Breast epithelium (tissue), 4 donors: ENCODE measurements at regions not wholly inside any gene's neighbourhood (a gene's known extent, or its start where the extent isn't known, plus 50 kb on each side); places are given as distances from the start of the nearest gene placed in this dataset.
"Not testable (repeated sequence)": the region's sequence is repeated elsewhere in the genome, so short reads cannot be mapped to it uniquely, and the experiment has no call there.

ENCODE experiments used
- DNase-seq, 2 donors: peaks; one replicate each; pipeline ENCODE4 v3.0.0-alpha.2; 2019; ENCODE audit warnings: low spot score in 2 of 2
- H3K27ac ChIP-seq, 2 donors: fragments of 200-600 bp; sonication (generic) in 1 of 2; one replicate each; pipeline ENCODE4 v1.5.1; 2016 to 2019; ENCODE audit warnings: mild to moderate bottlenecking in 1 of 2
- H3K27me3 ChIP-seq, 2 donors: fragments of 200-600 bp; sonication (generic) in 1 of 2; one replicate each; pipeline versions ENCODE4 v1.5.1 to v1.6.0; 2017 to 2019; ENCODE audit warnings: control low read depth in 1 of 2, mild to moderate bottlenecking in 1 of 2
- H3K36me3 ChIP-seq: fragments of 200-600 bp; one replicate; pipeline ENCODE4 v1.5.1; 2019
- H3K4me1 ChIP-seq, 2 donors: fragments of 200-600 bp; sonication (generic); one replicate each; pipeline ENCODE4 v1.5.1; 2016 to 2019; ENCODE audit warnings: control low read depth in 1 of 2
- H3K4me3 ChIP-seq, 3 donors: fragments of 200-600 bp; sonication (generic); 1 replicate in 2 of 3; 2 replicates in 1 of 3; pipeline ENCODE4 v1.5.1; 2016 to 2019; ENCODE audit warnings: mild to moderate bottlenecking in 3 of 3, moderate library complexity in 2 of 3
- H3K9me3 ChIP-seq, 2 donors: fragments of 200-600 bp; sonication (generic) in 1 of 2; one replicate each; pipeline ENCODE4 v1.5.1; 2016 to 2019; ENCODE audit warnings: control low read depth in 1 of 2
- POLR2A ChIP-seq: fragments of 450-650 bp; IDR thresholded peaks from one replicate; pipeline ENCODE4 v1.6.1; 2016; ENCODE audit warnings: antibody characterized with exemption, mild to moderate bottlenecking, moderate library complexity
- POLR2AphosphoS5 ChIP-seq, 3 donors: sonication (generic); formaldehyde crosslinking; IDR thresholded peaks; one replicate each; pipeline ENCODE4 v1.6.1; 2017; ENCODE audit warnings: antibody characterized with exemption in 3 of 3
- intact Hi-C: fragments of 100-400 bp; cut with DNase I; formaldehyde crosslinking; loops from one replicate; pipeline ENCODE4 v1.15.1; 2023; ENCODE audit warnings: low total_unique reads
- TF ChIP-seq, protein P1 (sequence below), 3 donors: fragments of 450-650 bp; IDR thresholded peaks; one replicate each; pipeline ENCODE4 v1.5.1; 2016 to 2017; ENCODE audit warnings: antibody characterized with exemption in 3 of 3, mild to moderate bottlenecking in 3 of 3, moderate library complexity in 3 of 3

DNA sequence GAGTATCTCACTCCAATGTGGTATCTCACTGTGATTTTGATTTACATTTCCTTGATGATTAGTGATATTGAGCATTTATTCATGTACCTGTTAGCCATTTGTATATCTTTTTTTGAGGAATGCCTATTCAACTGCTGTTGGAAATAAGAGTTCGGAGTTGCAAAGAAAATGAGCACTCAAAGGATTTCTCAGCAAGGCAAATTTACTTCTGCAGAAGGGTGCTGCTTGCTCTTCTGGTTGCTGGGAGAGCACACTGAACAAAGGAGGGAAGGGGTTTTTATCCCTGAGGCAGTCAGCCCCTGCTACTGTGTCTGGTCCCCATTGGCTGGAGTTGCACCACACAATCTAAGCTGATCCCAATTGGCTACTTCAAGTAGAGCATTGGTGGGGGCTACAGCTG, 822.4 kb upstream of the ADGRB3 start:
- Histone ChIP-seq H3K4me3 (no peak overlapping the region), H3K36me3 (no peaks in the 10 kb centered on the region), H3K9me3 (peaks cover 7 to 25% of the 10 kb centered on the region in 2 donors), H3K27ac (no peak overlapping the region), H3K27me3 (no peaks in the 10 kb centered on the region), H3K4me1 (no peaks in the 10 kb centered on the region)
- no peak for DNase-seq
- TF ChIP-seq, protein P1, sequence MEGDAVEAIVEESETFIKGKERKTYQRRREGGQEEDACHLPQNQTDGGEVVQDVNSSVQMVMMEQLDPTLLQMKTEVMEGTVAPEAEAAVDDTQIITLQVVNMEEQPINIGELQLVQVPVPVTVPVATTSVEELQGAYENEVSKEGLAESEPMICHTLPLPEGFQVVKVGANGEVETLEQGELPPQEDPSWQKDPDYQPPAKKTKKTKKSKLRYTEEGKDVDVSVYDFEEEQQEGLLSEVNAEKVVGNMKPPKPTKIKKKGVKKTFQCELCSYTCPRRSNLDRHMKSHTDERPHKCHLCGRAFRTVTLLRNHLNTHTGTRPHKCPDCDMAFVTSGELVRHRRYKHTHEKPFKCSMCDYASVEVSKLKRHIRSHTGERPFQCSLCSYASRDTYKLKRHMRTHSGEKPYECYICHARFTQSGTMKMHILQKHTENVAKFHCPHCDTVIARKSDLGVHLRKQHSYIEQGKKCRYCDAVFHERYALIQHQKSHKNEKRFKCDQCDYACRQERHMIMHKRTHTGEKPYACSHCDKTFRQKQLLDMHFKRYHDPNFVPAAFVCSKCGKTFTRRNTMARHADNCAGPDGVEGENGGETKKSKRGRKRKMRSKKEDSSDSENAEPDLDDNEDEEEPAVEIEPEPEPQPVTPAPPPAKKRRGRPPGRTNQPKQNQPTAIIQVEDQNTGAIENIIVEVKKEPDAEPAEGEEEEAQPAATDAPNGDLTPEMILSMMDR (IDR thresholded peaks at IDR 0.05): no peak
- no peak for TF ChIP-seq POLR2AphosphoS5 (IDR thresholded peaks at IDR 0.05)
- TF ChIP-seq POLR2A: no peak
- intact Hi-C loops: no loop called here

DNA sequence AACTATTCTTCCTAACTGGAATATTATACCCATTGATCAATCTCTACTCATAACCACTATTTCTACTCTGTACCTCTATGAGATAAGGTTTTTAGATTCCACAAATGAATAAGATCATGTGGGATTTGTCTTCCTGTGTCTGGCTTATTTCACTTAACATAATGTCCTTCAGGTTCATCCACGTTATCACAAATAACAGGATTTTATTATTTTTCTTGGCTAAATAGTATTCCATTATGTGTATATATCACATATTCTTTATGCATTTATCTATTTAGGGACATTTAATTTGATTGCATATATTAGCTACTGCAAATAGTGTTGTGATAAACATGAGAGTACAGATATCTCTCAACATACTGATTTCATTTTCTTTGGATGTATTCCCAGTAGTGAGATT, 823.0 kb upstream of the ADGRB3 start:
- Histone ChIP-seq H3K27me3 (no peaks in the 10 kb centered on the region), H3K4me3 (no peak overlapping the region), H3K9me3 (peaks cover 7 to 25% of the 10 kb centered on the region in 2 donors), H3K27ac (no peak overlapping the region), H3K4me1 (no peaks in the 10 kb centered on the region), H3K36me3 (no peaks in the 10 kb centered on the region)
- intact Hi-C loops: no loop called here
- DNase-seq: no peak
- TF ChIP-seq, protein P1 (IDR thresholded peaks at IDR 0.05): no peak
- TF ChIP-seq POLR2AphosphoS5 (IDR thresholded peaks at IDR 0.05) (no peak), POLR2A (no peak)

DNA sequence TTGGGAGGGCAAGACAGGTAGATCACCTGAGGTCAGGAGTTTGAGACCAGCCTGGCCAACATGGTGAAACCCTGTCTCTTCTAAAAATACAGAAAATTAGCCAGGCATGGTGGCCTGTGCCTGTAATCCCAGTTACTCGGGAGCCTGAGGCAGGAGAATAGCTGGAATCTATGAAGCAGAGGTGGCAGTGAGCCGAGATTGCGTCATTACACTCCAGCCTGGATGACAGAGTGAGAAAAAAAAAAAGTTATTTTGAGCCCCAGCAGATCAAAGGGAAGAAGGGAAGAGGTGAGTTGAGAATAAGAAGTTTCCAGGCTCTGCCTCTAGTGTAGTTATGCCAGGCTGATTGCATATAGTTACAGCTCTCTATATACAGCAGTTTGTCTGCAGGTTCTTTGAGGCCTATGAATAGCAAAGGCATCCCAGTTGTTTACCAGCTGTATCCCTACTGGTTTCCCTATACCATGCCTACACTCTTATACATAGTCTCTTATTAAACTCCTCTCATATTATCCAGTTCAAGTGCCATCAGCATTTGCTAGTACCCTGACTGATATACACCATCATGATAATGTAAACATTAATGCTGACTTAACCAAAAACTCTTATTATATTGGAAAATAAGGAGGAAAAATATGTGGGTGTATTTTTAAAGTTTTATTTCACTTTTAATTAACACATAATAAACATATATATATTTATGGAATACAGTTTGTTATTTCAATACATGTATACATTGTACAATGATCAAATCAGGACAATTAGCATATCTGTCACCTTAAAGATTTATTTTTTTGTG, 823.6 kb upstream of the ADGRB3 start:
- TF ChIP-seq POLR2AphosphoS5 (IDR thresholded peaks at IDR 0.05): no peak
- no peak for TF ChIP-seq POLR2A
- TF ChIP-seq, protein P1 (IDR thresholded peaks at IDR 0.05): no peak
- intact Hi-C loops: no loop called here
- H3K9me3 ChIP-seq: peaks cover 7 to 25% of the 10 kb centered on the region in 2 donors

DNA sequence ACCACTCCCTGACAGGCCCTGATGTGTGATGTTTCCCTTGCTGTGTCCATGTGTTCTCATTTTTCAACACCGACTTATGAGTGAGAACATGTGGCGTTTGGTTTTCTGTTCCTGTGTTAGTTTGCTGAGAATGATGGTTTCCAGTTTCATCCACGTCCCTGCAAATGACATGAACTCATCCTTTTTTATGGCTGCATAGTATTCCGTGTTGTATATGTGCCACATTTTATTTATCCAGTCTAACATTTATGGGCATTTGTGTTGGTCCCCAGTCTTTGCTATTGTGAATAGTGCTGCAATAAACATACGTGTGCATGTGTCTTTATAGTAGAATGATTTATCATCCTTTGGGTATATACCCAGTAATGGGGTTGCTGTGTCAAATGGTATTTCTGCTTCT, 830.3 kb upstream of the ADGRB3 start:
- DNase-seq, H3K36me3 ChIP-seq, H3K27ac ChIP-seq, H3K9me3 ChIP-seq, H3K4me3 ChIP-seq, intact Hi-C loops, H3K4me1 ChIP-seq, H3K27me3 ChIP-seq: not testable (repeated sequence)

More for the DNA sequence above, 823.6 kb upstream of the ADGRB3 start:
- Histone ChIP-seq H3K36me3 (no peaks in the 10 kb centered on the region), H3K4me1 (no peaks in the 10 kb centered on the region), H3K27me3 (no peaks in the 10 kb centered on the region), H3K27ac (no peak overlapping the region), H3K4me3 (no peak overlapping the region)
- DNase-seq: no peak

DNA sequence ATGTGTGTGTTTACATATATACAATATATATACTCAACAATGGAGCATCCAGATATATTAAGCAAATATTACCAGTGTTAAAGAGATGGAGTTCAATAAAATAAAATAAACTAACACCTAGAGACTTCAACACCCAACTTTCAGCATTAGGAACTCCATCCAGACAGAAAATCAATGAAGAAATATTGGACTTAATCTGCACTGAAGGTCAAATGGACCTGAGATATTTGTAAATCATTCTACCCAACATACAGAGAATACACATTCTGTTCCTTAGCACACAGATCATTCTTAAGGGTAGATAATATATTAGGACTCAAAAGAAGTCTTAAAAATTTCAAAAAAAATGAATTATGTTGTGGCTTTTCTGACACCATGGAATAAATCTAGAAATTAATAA, 832.3 kb upstream of the ADGRB3 start:
- intact Hi-C loops: no loop called here
- Histone ChIP-seq H3K27ac (no peak overlapping the region), H3K4me3 (no peak overlapping the region), H3K27me3 (no peaks in the 10 kb centered on the region), H3K9me3 (peaks cover 5 to 9% of the 10 kb centered on the region in 2 donors), H3K36me3 (no peaks in the 10 kb centered on the region), H3K4me1 (no peaks in the 10 kb centered on the region)
- TF ChIP-seq POLR2AphosphoS5 (IDR thresholded peaks at IDR 0.05) (no peak), POLR2A (no peak)
- TF ChIP-seq, protein P1 (IDR thresholded peaks at IDR 0.05): no peak
- no peak for DNase-seq
